ENCODE measurements at regions not wholly inside any gene's neighbourhood (a gene's known extent, or its start where the extent isn't known, plus 50 kb on each side); places are given as distances from the start of the nearest gene placed in this dataset.

- in situ Hi-C loops (cut with MboI; ENCODE audit: low sequenced_read_pairs, unreplicated experiment) = no loop called here
These were observed 575.7 kb downstream of the REEP3 start for GRCh38 chr10:64096941-64097340.

DNA sequence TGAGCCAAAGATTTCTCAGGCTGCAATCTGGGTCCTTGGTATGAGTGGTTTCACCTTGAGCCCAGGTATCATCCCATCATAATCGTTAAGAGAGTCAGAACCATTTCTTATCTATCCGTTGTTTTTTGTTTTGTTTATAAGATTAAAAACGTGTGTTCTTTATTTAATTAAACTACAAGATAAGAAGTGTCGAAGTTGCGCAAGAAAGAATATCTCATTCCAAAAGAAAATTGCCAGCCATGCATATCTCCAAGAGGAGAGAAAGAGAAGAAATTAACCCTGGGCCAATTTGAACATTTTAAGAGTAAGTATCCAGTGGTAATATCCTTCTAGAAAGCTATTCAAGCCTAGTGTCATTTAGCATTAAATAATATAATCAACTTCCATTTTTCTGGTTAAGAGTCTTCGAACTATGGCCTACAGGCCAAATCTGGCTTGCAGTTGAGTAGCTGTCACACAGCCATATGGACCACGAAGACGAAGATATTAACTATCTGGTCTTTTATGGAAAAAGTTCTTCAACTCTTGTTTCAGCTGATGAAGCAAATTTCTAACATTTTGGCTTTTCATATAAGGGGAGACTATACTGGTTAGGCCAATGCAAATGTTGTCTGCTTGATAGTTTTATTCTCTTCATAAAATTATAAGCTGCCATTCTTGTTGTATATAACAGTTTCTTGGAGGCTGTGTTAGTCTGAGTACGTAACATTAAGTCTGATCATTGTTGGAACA is 576.4 kb downstream of the REEP3 start:
- TF ChIP-seq, protein P1, sequence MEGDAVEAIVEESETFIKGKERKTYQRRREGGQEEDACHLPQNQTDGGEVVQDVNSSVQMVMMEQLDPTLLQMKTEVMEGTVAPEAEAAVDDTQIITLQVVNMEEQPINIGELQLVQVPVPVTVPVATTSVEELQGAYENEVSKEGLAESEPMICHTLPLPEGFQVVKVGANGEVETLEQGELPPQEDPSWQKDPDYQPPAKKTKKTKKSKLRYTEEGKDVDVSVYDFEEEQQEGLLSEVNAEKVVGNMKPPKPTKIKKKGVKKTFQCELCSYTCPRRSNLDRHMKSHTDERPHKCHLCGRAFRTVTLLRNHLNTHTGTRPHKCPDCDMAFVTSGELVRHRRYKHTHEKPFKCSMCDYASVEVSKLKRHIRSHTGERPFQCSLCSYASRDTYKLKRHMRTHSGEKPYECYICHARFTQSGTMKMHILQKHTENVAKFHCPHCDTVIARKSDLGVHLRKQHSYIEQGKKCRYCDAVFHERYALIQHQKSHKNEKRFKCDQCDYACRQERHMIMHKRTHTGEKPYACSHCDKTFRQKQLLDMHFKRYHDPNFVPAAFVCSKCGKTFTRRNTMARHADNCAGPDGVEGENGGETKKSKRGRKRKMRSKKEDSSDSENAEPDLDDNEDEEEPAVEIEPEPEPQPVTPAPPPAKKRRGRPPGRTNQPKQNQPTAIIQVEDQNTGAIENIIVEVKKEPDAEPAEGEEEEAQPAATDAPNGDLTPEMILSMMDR (IDR thresholded peaks at IDR 0.05; ENCODE audit: borderline replicate concordance, control extremely low read depth, extremely low read depth, insufficient read depth, missing control alignments) = no peak
- no peak for DNase-seq (ENCODE audit: low spot score)
- in situ Hi-C loops (cut with MboI; ENCODE audit: low sequenced_read_pairs, unreplicated experiment) = no loop called here

More at GRCh38 chr10:64096941-64097340, 575.7 kb downstream of the REEP3 start:
- TF ChIP-seq, protein P1 (IDR thresholded peaks at IDR 0.05; ENCODE audit: borderline replicate concordance, control extremely low read depth, extremely low read depth, insufficient read depth, missing control alignments) = no peak
- no peak for DNase-seq (ENCODE audit: low spot score)

GRCh38 chr10:64098994-64099393 is 577.8 kb downstream of the REEP3 start:
- TF ChIP-seq, protein P1 (IDR thresholded peaks at IDR 0.05; ENCODE audit: borderline replicate concordance, control extremely low read depth, extremely low read depth, insufficient read depth, missing control alignments) = no peak
- DNase-seq (ENCODE audit: low spot score) = no peak
- in situ Hi-C loops (cut with MboI; ENCODE audit: low sequenced_read_pairs, unreplicated experiment) = no loop called here

DNA sequence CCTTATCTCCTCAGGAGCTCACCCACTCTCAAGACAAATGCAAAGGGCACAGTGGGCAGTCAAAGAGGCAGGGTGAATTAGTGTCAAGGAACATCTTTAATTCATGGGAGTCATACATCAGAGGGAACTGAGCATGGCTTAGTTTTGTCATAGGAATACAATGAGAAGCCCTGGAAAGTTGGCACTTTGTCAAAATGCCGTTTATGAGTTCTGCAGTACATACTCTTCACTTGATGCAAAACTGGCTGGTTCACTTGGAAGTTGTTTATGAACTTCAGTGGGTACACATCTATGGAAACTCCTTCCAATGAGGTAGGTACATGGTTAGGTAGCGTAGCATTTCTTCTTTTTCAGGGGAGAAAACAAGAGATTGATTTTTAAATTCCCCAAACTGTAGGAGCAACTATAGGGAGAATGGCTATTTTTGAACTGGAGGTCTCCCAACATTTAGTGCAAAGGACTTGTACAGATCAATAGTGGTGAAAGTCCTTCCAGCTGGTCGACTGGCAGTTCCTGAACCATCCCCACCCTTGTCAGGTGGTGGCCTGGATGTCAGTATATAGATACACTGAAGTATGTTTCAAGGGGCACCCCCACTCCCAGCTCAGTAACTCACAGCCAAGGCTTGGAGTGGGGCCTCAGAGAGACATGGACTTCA is 580.5 kb downstream of the REEP3 start:
- in situ Hi-C loops (cut with MboI; ENCODE audit: low sequenced_read_pairs, unreplicated experiment) = no loop called here
- DNase-seq (ENCODE audit: low spot score) = no peak
- TF ChIP-seq, protein P1 (IDR thresholded peaks at IDR 0.05; ENCODE audit: borderline replicate concordance, control extremely low read depth, extremely low read depth, insufficient read depth, missing control alignments) = no peak

- TF ChIP-seq, protein P1 (IDR thresholded peaks at IDR 0.05; ENCODE audit: borderline replicate concordance, control extremely low read depth, extremely low read depth, insufficient read depth, missing control alignments) = no peak
- in situ Hi-C loops (cut with MboI; ENCODE audit: low sequenced_read_pairs, unreplicated experiment) = no loop called here
- DNase-seq (ENCODE audit: low spot score) = no peak
These were observed 581.0 kb downstream of the REEP3 start for GRCh38 chr10:64102264-64102633.

DNA sequence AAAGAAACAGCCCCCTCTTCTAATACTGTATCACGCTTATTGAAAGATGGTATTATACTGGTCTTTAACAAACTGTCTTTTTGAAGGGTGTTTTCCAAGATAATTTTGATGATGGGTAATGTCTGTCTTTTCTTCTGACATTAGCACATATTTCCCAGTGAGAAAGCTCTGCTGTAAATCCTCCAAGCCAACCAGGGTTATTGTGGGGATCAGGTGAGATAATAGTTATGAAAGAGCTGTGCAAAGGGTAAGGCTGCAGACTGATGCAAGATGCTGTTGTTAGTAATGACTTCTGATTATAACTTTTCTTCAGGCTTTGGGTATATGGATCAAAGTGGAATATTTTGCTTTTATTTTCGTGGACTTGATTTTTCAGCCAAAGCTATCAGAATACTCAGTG is 581.7 kb downstream of the REEP3 start:
- TF ChIP-seq, protein P1 (IDR thresholded peaks at IDR 0.05; ENCODE audit: borderline replicate concordance, control extremely low read depth, extremely low read depth, insufficient read depth, missing control alignments) = no peak
- in situ Hi-C loops (cut with MboI; ENCODE audit: low sequenced_read_pairs, unreplicated experiment) = no loop called here
- no peak for DNase-seq (ENCODE audit: low spot score)

Data from GM13976 (cell line).